ENCODE measurements at regions not wholly inside any gene's neighbourhood (a gene's known extent, or its start where the extent isn't known, plus 50 kb on each side); places are given as distances from the start of the nearest gene placed in this dataset.

DNA sequence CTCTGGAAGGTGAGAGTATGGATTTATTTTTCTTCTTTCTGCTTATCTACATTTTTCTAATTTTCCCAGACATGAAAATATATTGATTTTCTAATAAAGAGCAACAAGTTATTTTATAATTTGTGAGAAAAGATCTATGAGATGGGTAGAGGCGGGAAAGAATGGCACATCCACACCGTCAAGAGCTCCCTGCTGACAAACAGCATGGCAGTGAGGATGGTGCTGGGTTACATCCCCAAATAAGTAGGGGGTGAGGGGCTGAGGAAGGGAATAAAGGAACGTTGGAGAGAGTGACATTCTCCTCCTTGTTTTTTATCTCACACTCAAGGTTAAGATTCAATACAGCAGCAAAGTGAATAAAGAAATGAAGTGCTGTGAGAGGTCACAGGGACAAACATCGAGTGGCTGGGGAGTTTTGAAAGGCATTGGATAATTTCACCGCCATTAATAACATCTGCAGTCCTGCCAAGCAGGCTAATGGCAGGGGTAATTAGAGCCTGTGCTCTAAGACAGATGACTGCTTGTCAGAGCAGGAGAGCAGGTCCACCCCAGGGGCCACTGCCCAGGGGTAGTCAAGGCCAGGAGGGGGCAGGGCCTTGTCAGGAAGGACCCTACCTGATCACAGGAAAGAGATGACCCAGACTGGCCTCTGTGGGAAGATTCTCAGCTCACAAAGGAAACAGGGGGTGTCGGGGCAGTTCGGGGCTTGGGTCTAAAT is 323.8 kb downstream of the FBXW7 start:
- no peaks in the 10 kb centered on the region for H3K36me3 ChIP-seq (ENCODE audit: control insufficient read depth, low read length)
- no peaks in the 10 kb centered on the region for H3K4me1 ChIP-seq (ENCODE audit: control insufficient read depth, low read length)
- H3K27me3 ChIP-seq (ENCODE audit: control insufficient read depth, low read length) = no peaks in the 10 kb centered on the region
- TF ChIP-seq, protein P1, sequence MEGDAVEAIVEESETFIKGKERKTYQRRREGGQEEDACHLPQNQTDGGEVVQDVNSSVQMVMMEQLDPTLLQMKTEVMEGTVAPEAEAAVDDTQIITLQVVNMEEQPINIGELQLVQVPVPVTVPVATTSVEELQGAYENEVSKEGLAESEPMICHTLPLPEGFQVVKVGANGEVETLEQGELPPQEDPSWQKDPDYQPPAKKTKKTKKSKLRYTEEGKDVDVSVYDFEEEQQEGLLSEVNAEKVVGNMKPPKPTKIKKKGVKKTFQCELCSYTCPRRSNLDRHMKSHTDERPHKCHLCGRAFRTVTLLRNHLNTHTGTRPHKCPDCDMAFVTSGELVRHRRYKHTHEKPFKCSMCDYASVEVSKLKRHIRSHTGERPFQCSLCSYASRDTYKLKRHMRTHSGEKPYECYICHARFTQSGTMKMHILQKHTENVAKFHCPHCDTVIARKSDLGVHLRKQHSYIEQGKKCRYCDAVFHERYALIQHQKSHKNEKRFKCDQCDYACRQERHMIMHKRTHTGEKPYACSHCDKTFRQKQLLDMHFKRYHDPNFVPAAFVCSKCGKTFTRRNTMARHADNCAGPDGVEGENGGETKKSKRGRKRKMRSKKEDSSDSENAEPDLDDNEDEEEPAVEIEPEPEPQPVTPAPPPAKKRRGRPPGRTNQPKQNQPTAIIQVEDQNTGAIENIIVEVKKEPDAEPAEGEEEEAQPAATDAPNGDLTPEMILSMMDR (IDR thresholded peaks at IDR 0.05; ENCODE audit: low read depth, low read length, poor library complexity, severe bottlenecking) = no peak
- TF ChIP-seq EZH2phosphoT487 (IDR thresholded peaks at IDR 0.05; ENCODE audit: borderline replicate concordance, low read length) = no peak
- H4K20me1 ChIP-seq (ENCODE audit: control insufficient read depth, insufficient read depth, low read depth, low read length) = no peaks in the 10 kb centered on the region
- H3K4me3 ChIP-seq (ENCODE audit: low read length) = no peak overlapping the region
- no peak overlapping the region for H3K27ac ChIP-seq (ENCODE audit: low read depth, low read length)
- no peaks in the 10 kb centered on the region for H3K9me3 ChIP-seq (ENCODE audit: control insufficient read depth, insufficient read depth, low read length)
- H3K9me2 ChIP-seq (replicated peaks; ENCODE audit: control insufficient read depth, low read length) = no peaks in the 10 kb centered on the region
- H3K4me2 ChIP-seq (ENCODE audit: low read length) = no peak overlapping the region
- H3K79me2 ChIP-seq (ENCODE audit: control insufficient read depth, low read length) = no peaks in the 10 kb centered on the region
- H3F3A ChIP-seq (ENCODE audit: control insufficient read depth, insufficient read depth) = no peaks in the 10 kb centered on the region

GRCh38 chr4:152209772-152210493 is 326.0 kb downstream of the FBXW7 start:
- no peak overlapping the region for H3K4me2 ChIP-seq (ENCODE audit: low read length)
- no peaks in the 10 kb centered on the region for H3F3A ChIP-seq (ENCODE audit: control insufficient read depth, insufficient read depth)
- TF ChIP-seq EZH2phosphoT487 (IDR thresholded peaks at IDR 0.05; ENCODE audit: borderline replicate concordance, low read length) = no peak
- TF ChIP-seq, protein P1 (IDR thresholded peaks at IDR 0.05; ENCODE audit: low read depth, low read length, poor library complexity, severe bottlenecking) = no peak
- no peaks in the 10 kb centered on the region for H3K4me1 ChIP-seq (ENCODE audit: control insufficient read depth, low read length)
- no peak overlapping the region for H3K4me3 ChIP-seq (ENCODE audit: low read length)
- H3K36me3 ChIP-seq (ENCODE audit: control insufficient read depth, low read length) = no peaks in the 10 kb centered on the region
- H3K27ac ChIP-seq (ENCODE audit: low read depth, low read length) = no peak overlapping the region
- no peaks in the 10 kb centered on the region for H4K20me1 ChIP-seq (ENCODE audit: control insufficient read depth, insufficient read depth, low read depth, low read length)
- H3K9me2 ChIP-seq (replicated peaks; ENCODE audit: control insufficient read depth, low read length) = no peaks in the 10 kb centered on the region
- no peaks in the 10 kb centered on the region for H3K9me3 ChIP-seq (ENCODE audit: control insufficient read depth, insufficient read depth, low read length)
- H3K27me3 ChIP-seq (ENCODE audit: control insufficient read depth, low read length) = no peaks in the 10 kb centered on the region
- no peaks in the 10 kb centered on the region for H3K79me2 ChIP-seq (ENCODE audit: control insufficient read depth, low read length)

- Histone ChIP-seq H3K4me2 (ENCODE audit: low read length) (no peak overlapping the region), H4K20me1 (ENCODE audit: control insufficient read depth, insufficient read depth, low read depth, low read length) (no peaks in the 10 kb centered on the region), H3K9me2 (replicated peaks; ENCODE audit: control insufficient read depth, low read length) (no peaks in the 10 kb centered on the region), H3K9me3 (ENCODE audit: control insufficient read depth, insufficient read depth, low read length) (no peaks in the 10 kb centered on the region), H3K79me2 (ENCODE audit: control insufficient read depth, low read length) (no peaks in the 10 kb centered on the region), H3K27me3 (ENCODE audit: control insufficient read depth, low read length) (0 out of 2 replicates have a peak, but pooled peaks cover 5% of the 10 kb centered on the region), H3F3A (ENCODE audit: control insufficient read depth, insufficient read depth) (no peaks in the 10 kb centered on the region), H3K27ac (ENCODE audit: low read depth, low read length) (no peak overlapping the region), H3K4me3 (ENCODE audit: low read length) (no peak overlapping the region), H3K4me1 (ENCODE audit: control insufficient read depth, low read length) (no peaks in the 10 kb centered on the region), H3K36me3 (ENCODE audit: control insufficient read depth, low read length) (no peaks in the 10 kb centered on the region)
- TF ChIP-seq, protein P1 (IDR thresholded peaks at IDR 0.05; ENCODE audit: low read depth, low read length, poor library complexity, severe bottlenecking) = no peak
- TF ChIP-seq EZH2phosphoT487 (IDR thresholded peaks at IDR 0.05; ENCODE audit: borderline replicate concordance, low read length) = no peak
Observed at GRCh38 chr4:152207378-152207720, 328.5 kb downstream of the FBXW7 start.

Data from DOHH2 (cell line).